Osteocyte (in vitro differentiated cells): ENCODE measurements at regions not wholly inside any gene's neighbourhood (a gene's known extent, or its start where the extent isn't known, plus 50 kb on each side); places are given as distances from the start of the nearest gene placed in this dataset.

ENCODE experiments used
- DNase-seq: peaks from one replicate; pipeline ENCODE4 v3.0.0; 2021; ENCODE audit warnings: mixed read lengths; ENCODE audit not compliant: unreplicated experiment; ENCODE audit errors: extremely low spot score
- H3K27ac Mint-ChIP-seq: one replicate; pipeline ENCODE4 v1.8.0; 2021; ENCODE audit warnings: mild to moderate bottlenecking, mixed read lengths; ENCODE audit not compliant: unreplicated experiment
- H3K27me3 Mint-ChIP-seq: one replicate; pipeline ENCODE4 v1.8.0; 2021; ENCODE audit warnings: mixed read lengths; ENCODE audit not compliant: unreplicated experiment
- H3K36me3 Mint-ChIP-seq: one replicate; pipeline ENCODE4 v1.8.0; 2021; ENCODE audit warnings: mixed read lengths; ENCODE audit not compliant: unreplicated experiment
- H3K4me1 Mint-ChIP-seq: one replicate; pipeline ENCODE4 v1.8.0; 2021; ENCODE audit warnings: mixed read lengths; ENCODE audit not compliant: unreplicated experiment
- H3K4me3 Mint-ChIP-seq: one replicate; pipeline ENCODE4 v1.8.0; 2021; ENCODE audit warnings: mild to moderate bottlenecking, moderate library complexity, mixed read lengths; ENCODE audit not compliant: unreplicated experiment
- H3K9me3 Mint-ChIP-seq: one replicate; pipeline ENCODE4 v1.8.0; 2021; ENCODE audit warnings: mixed read lengths; ENCODE audit not compliant: unreplicated experiment
- TF ChIP-seq, protein P1 (sequence below): fragments of 200-600 bp; sonication (generic); IDR thresholded peaks from 2 replicates; pipeline ENCODE4 v1.5.0; 2021; ENCODE audit warnings: antibody characterized with exemption, mild to moderate bottlenecking, moderate library complexity

GRCh38 chr10:54940418-54940817 is 139.4 kb upstream of the PCDH15 start:
- H3K9me3 Mint-ChIP-seq, result no peaks in the 10 kb centered on the region
- TF ChIP-seq, protein P1, sequence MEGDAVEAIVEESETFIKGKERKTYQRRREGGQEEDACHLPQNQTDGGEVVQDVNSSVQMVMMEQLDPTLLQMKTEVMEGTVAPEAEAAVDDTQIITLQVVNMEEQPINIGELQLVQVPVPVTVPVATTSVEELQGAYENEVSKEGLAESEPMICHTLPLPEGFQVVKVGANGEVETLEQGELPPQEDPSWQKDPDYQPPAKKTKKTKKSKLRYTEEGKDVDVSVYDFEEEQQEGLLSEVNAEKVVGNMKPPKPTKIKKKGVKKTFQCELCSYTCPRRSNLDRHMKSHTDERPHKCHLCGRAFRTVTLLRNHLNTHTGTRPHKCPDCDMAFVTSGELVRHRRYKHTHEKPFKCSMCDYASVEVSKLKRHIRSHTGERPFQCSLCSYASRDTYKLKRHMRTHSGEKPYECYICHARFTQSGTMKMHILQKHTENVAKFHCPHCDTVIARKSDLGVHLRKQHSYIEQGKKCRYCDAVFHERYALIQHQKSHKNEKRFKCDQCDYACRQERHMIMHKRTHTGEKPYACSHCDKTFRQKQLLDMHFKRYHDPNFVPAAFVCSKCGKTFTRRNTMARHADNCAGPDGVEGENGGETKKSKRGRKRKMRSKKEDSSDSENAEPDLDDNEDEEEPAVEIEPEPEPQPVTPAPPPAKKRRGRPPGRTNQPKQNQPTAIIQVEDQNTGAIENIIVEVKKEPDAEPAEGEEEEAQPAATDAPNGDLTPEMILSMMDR, result peak; percentile 18

GRCh38 chr10:54914049-54914448 is 113.0 kb upstream of the PCDH15 start:
- Mint-ChIP-seq H3K27ac (no peak overlapping the region), H3K36me3 (no peaks in the 10 kb centered on the region), H3K4me1 (no peaks in the 10 kb centered on the region), H3K27me3 (no peaks in the 10 kb centered on the region), H3K9me3 (peaks cover 9% of the 10 kb centered on the region), H3K4me3 (no peak overlapping the region)
- TF ChIP-seq, protein P1, result no peak
- DNase-seq, result no peak

More at GRCh38 chr10:54940418-54940817, 139.4 kb upstream of the PCDH15 start:
- no peaks in the 10 kb centered on the region for H3K36me3 Mint-ChIP-seq
- H3K4me1 Mint-ChIP-seq, result peaks cover 4% of the 10 kb centered on the region
- H3K4me3 Mint-ChIP-seq, result no peak overlapping the region
- DNase-seq, result no peak
- no peak overlapping the region for H3K27ac Mint-ChIP-seq
- no peaks in the 10 kb centered on the region for H3K27me3 Mint-ChIP-seq

- TF ChIP-seq, protein P1, result no peak
- Mint-ChIP-seq H3K27me3 (no peaks in the 10 kb centered on the region), H3K4me1 (peaks cover 7% of the 10 kb centered on the region), H3K36me3 (no peaks in the 10 kb centered on the region), H3K27ac (no peak overlapping the region), H3K9me3 (peaks cover 9% of the 10 kb centered on the region), H3K4me3 (no peak overlapping the region)
- no peak for DNase-seq
Measured at GRCh38 chr10:54909165-54909564, 108.1 kb upstream of the PCDH15 start.

GRCh38 chr10:54908019-54908418 is 107.0 kb upstream of the PCDH15 start:
- TF ChIP-seq, protein P1, result no peak
- Mint-ChIP-seq H3K27me3 (no peaks in the 10 kb centered on the region), H3K4me3 (no peak overlapping the region), H3K9me3 (peaks cover 9% of the 10 kb centered on the region), H3K4me1 (peaks cover 7% of the 10 kb centered on the region), H3K27ac (no peak overlapping the region), H3K36me3 (no peaks in the 10 kb centered on the region)
- DNase-seq, result no peak

DNA sequence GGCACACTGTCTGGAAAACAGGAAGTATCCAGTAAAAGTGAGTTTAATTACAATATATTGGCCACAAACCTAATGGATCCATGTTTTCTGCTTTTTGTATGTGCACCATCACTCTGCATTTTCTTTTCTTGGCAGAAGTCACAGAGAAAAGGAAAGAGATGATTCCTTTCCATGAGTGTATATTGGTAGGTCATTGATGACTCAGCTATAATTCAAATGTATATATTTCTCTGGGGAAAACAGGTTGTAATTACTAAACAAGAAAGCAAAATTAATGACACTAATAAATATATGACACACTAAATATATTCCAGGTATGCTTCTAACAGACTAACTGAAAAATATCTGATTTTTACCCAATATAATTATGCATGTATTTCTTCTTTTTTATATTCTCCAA is 105.9 kb upstream of the PCDH15 start:
- Mint-ChIP-seq H3K27me3 (no peaks in the 10 kb centered on the region), H3K27ac (no peak overlapping the region), H3K4me3 (no peak overlapping the region), H3K9me3 (no peaks in the 10 kb centered on the region), H3K36me3 (no peaks in the 10 kb centered on the region), H3K4me1 (peaks cover 7% of the 10 kb centered on the region)
- no peak for DNase-seq
- TF ChIP-seq, protein P1, result no peak
